ENCODE measurements at regions not wholly inside any gene's neighbourhood (a gene's known extent, or its start where the extent isn't known, plus 50 kb on each side); places are given as distances from the start of the nearest gene placed in this dataset.

GRCh38 chr9:29751226-29751625 lies 2177.9 kb upstream of the C9orf72 start:
- Histone ChIP-seq H3K36me3 (no peaks in the 10 kb centered on the region), H3K9me3 (no peaks in the 10 kb centered on the region), H3K27ac (replicated peaks in 1 of 4) (no peak overlapping the region), H3K4me3 (no peak overlapping the region), H3K27me3 (no peaks in the 10 kb centered on the region), H3K4me1 (no peaks in the 10 kb centered on the region)
- WGBS = 79% methylated on average over 2 of the region's 2 CpGs
- intact Hi-C loops (cut with DNase I) = no loop called here
- no peak for DNase-seq (ENCODE audit: extremely low spot score)
- TF ChIP-seq CTCF (IDR thresholded peaks at IDR 0.05) (no peak), POLR2AphosphoS5 (IDR thresholded peaks at IDR 0.05) (no peak), EP300 (IDR thresholded peaks at IDR 0.05) (no peak), POLR2A (IDR thresholded peaks at IDR 0.05; ENCODE audit: low read depth) (no peak)

- no peaks in the 10 kb centered on the region for H3K27me3 ChIP-seq
- H3K9me3 ChIP-seq = no peaks in the 10 kb centered on the region
- intact Hi-C loops (cut with DNase I) = no loop called here
- H3K4me1 ChIP-seq = no peaks in the 10 kb centered on the region
- no peak for DNase-seq (ENCODE audit: extremely low spot score)
- H3K36me3 ChIP-seq = no peaks in the 10 kb centered on the region
- no peak for TF ChIP-seq POLR2A (IDR thresholded peaks at IDR 0.05; ENCODE audit: low read depth)
- TF ChIP-seq EP300 (IDR thresholded peaks at IDR 0.05) = no peak
- TF ChIP-seq CTCF (IDR thresholded peaks at IDR 0.05) = no peak
- TF ChIP-seq POLR2AphosphoS5 (IDR thresholded peaks at IDR 0.05) = no peak
- H3K27ac ChIP-seq (replicated peaks in 1 of 4) = no peak overlapping the region
- H3K4me3 ChIP-seq = no peak overlapping the region
Measured at GRCh38 chr9:29753638-29754037, 2180.4 kb upstream of the C9orf72 start.

- Histone ChIP-seq H3K27me3 (no peaks in the 10 kb centered on the region), H3K4me3 (no peak overlapping the region), H3K9me3 (peaks cover 0 to 10% (median 3%) of the 10 kb centered on the region in 4 donors), H3K4me1 (no peaks in the 10 kb centered on the region), H3K27ac (replicated peaks in 1 of 4) (no peak overlapping the region), H3K36me3 (no peaks in the 10 kb centered on the region)
- 93% methylated on average over 2 of the region's 2 CpGs for WGBS
- intact Hi-C loops (cut with DNase I) = no loop called here
- TF ChIP-seq CTCF (IDR thresholded peaks at IDR 0.05) (no peak), POLR2A (IDR thresholded peaks at IDR 0.05; ENCODE audit: low read depth) (no peak), EP300 (IDR thresholded peaks at IDR 0.05) (no peak), POLR2AphosphoS5 (IDR thresholded peaks at IDR 0.05) (no peak)
- no peak for DNase-seq (ENCODE audit: extremely low spot score)
Measured at GRCh38 chr9:29769019-29769418, 2195.7 kb upstream of the C9orf72 start.

- Histone ChIP-seq H3K36me3 (no peaks in the 10 kb centered on the region), H3K27me3 (no peaks in the 10 kb centered on the region), H3K4me1 (no peaks in the 10 kb centered on the region), H3K4me3 (no peak overlapping the region), H3K27ac (replicated peaks in 1 of 4) (no peak overlapping the region), H3K9me3 (no peaks in the 10 kb centered on the region)
- TF ChIP-seq CTCF (IDR thresholded peaks at IDR 0.05) (no peak), POLR2A (IDR thresholded peaks at IDR 0.05; ENCODE audit: low read depth) (no peak), EP300 (IDR thresholded peaks at IDR 0.05) (no peak), POLR2AphosphoS5 (IDR thresholded peaks at IDR 0.05) (no peak)
- intact Hi-C loops (cut with DNase I) = no loop called here
- no peak for DNase-seq (ENCODE audit: extremely low spot score)
Measured at GRCh38 chr9:29773676-29774075, 2200.4 kb upstream of the C9orf72 start.

- Histone ChIP-seq H3K4me3 (no peak overlapping the region), H3K4me1 (no peaks in the 10 kb centered on the region), H3K9me3 (no peaks in the 10 kb centered on the region), H3K36me3 (no peaks in the 10 kb centered on the region), H3K27ac (replicated peaks in 1 of 4) (no peak overlapping the region), H3K27me3 (no peaks in the 10 kb centered on the region)
- WGBS = 64% methylated on average over 5 of the region's 5 CpGs
- TF ChIP-seq POLR2AphosphoS5 (IDR thresholded peaks at IDR 0.05) (no peak), EP300 (IDR thresholded peaks at IDR 0.05) (no peak), CTCF (IDR thresholded peaks at IDR 0.05) (no peak), POLR2A (IDR thresholded peaks at IDR 0.05; ENCODE audit: low read depth) (no peak)
- intact Hi-C loops (cut with DNase I) = no loop called here
- no peak for DNase-seq (ENCODE audit: extremely low spot score)
Measured at GRCh38 chr9:29775491-29775890, 2202.2 kb upstream of the C9orf72 start.

All from esophagus muscularis mucosa (tissue), 4 donors.